A673 (cell line): ENCODE measurements at regions not wholly inside any gene's neighbourhood (a gene's known extent, or its start where the extent isn't known, plus 50 kb on each side); places are given as distances from the start of the nearest gene placed in this dataset.

ENCODE experiments used
- BruUV-seq: library from RNA; stranded (reverse); fragments of 400-500 nt; replicated peaks from 2 replicates; lab custom pipeline; 2021; lab: Mats Ljungman, UMichigan
- CTCF ChIA-PET: fragments of 300-600 bp; sonication (Branson Sonifier 250); formaldehyde crosslinking; loops from one replicate; lab custom pipeline; 2022; ENCODE audit warnings: antibody characterized with exemption; lab: Charles Lee
- POLR2A ChIA-PET: fragments of 300-600 bp; sonication (Branson Sonifier 250); formaldehyde crosslinking; loops from one replicate; lab custom pipeline; 2022; ENCODE audit warnings: antibody characterized with exemption; ENCODE audit not compliant: low non-redundant PET; lab: Charles Lee
- DNase-seq: peaks from one replicate; pipeline ENCODE4 v3.0.0-alpha.2; 2015; ENCODE audit warnings: low spot score
- H3K27ac ChIP-seq: fragments of 200-600 bp; sonication (generic); 2 replicates; pipeline ENCODE4 v1.5.1; 2016; ENCODE audit warnings: mixed run types, low read depth, mild to moderate bottlenecking, mixed read lengths, antibody characterized with exemption, low read length; ENCODE audit not compliant: poor library complexity, severe bottlenecking
- H3K27me3 ChIP-seq: fragments of 200-600 bp; sonication (generic); replicated peaks from 2 replicates; pipeline ENCODE4 v1.6.1; 2017; ENCODE audit warnings: mixed run types, low read depth, mild to moderate bottlenecking, mixed read lengths, antibody characterized with exemption, low read length; ENCODE audit not compliant: insufficient read depth, poor library complexity
- H3K36me3 ChIP-seq: fragments of 200-600 bp; sonication (generic); 2 replicates; pipeline ENCODE4 v1.6.1; 2016; ENCODE audit warnings: mixed run types, mild to moderate bottlenecking, mixed read lengths, antibody characterized with exemption, low read length; ENCODE audit not compliant: insufficient read depth, poor library complexity, severe bottlenecking
- H3K4me1 ChIP-seq: fragments of 200-600 bp; sonication (generic); 2 replicates; pipeline ENCODE4 v1.6.1; 2017; ENCODE audit warnings: mixed run types, mild to moderate bottlenecking, mixed read lengths, antibody characterized with exemption, low read length; ENCODE audit not compliant: insufficient read depth, poor library complexity, severe bottlenecking
- H3K4me3 ChIP-seq: fragments of 200-600 bp; sonication (generic); 2 replicates; pipeline ENCODE4 v1.5.1; 2016; ENCODE audit warnings: low read depth, mixed run types, mild to moderate bottlenecking, mixed read lengths, low read length; ENCODE audit not compliant: poor library complexity, severe bottlenecking
- H3K9me3 ChIP-seq: fragments of 200-600 bp; sonication (generic); 2 replicates; pipeline ENCODE4 v1.6.1; 2016; ENCODE audit warnings: mixed run types, low read depth, mild to moderate bottlenecking, mixed read lengths, antibody characterized with exemption, low read length; ENCODE audit not compliant: poor library complexity, severe bottlenecking
- CTCF ChIP-seq: fragments of 300-800, 200-600 bp; sonication (generic); conservative IDR thresholded peaks from 2 replicates; pipeline ENCODE4 v1.5.1; 2017; ENCODE audit warnings: low read depth, mild to moderate bottlenecking, antibody characterized with exemption, low read length, moderate library complexity, mixed read lengths
- EZH2 ChIP-seq: fragments of 200-600 bp; sonication (generic); IDR thresholded peaks from 2 replicates; pipeline ENCODE4 v1.6.1; 2017; ENCODE audit warnings: borderline replicate concordance, low read depth, mild to moderate bottlenecking, mixed read lengths, antibody characterized with exemption, low read length; ENCODE audit not compliant: poor library complexity, severe bottlenecking
- intact Hi-C: fragments of 100-400 bp; cut with micrococcal nuclease; formaldehyde crosslinking; loops from one replicate; pipeline ENCODE4 v1.10.0; 2022; ENCODE audit not compliant: unreplicated experiment

DNA sequence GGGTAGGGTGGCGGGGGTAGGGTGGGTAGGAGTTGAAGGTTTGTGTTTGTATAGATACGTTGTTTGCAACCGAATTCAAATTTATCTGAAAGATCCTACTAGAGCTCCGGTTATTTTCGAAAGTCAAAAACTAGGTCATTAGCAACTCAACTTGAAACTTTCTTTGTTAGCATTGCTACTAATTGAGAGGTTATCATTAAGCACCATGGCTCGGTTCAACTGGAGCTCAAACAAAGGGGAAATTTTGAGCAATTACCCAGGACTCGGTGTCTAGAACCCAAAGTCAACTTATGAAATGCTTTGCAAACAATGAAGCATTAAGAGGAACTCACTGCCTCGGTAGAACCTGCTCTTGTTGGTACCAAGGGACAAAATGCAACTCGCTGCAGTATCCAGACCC, 207.7 kb downstream of the BCAT1 start:
- H3K36me3 ChIP-seq: no peaks in the 10 kb centered on the region
- DNase-seq: no peak
- ChIA-PET CTCF (no interaction called here), POLR2A (no interaction called here)
- H3K4me1 ChIP-seq: peaks cover 7% of the 10 kb centered on the region
- intact Hi-C loops: loop anchor here (10.0 kb wide), 1 partner anchor 764 kb away; no protein-coding TSS in a partner anchor
- no peaks in the 10 kb centered on the region for H3K27me3 ChIP-seq
- no peak for TF ChIP-seq CTCF
- TF ChIP-seq EZH2: no peak
- H3K9me3 ChIP-seq: no peaks in the 10 kb centered on the region
- no peak overlapping the region for H3K4me3 ChIP-seq
- BruUV-seq: no TSS peak
- H3K27ac ChIP-seq: no peak overlapping the region

DNA sequence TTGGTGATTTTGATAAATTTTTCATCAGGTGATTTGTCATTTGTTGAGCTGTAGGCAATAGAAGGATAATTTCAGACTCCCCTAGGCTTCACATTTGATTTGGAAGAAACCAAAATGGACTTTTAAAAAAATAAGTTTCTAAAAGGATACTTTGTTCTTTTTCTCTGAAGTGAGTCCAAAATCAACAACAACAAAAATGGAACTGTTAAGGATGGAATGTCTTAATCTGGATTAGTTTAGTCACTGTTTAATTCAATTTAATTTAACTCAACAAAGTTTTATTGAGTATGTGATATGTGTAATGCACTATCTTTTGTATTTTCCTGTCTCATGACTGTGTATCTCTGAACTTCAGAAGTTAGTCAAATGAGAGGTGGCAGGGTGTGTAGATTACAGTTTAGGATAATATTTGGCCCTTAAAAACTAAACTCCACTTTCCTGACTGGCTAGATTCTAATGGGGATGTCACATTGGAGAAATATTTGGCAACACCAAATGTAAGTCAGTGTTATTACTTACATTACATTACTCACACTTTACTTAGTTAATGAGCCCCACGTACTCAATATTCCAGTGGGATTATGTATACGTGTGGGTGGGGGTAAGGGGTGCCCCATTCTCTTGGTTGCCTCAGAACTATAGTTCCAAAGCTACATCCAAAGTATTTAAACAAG, 209.7 kb downstream of the BCAT1 start:
- BruUV-seq: no TSS peak
- Histone ChIP-seq H3K4me1 (peaks cover 4% of the 10 kb centered on the region), H3K4me3 (no peak overlapping the region), H3K27me3 (no peaks in the 10 kb centered on the region), H3K27ac (no peak overlapping the region), H3K9me3 (no peaks in the 10 kb centered on the region), H3K36me3 (no peaks in the 10 kb centered on the region)
- no peak for DNase-seq
- TF ChIP-seq CTCF (no peak), EZH2 (no peak)
- ChIA-PET POLR2A (no interaction called here), CTCF (no interaction called here)
- intact Hi-C loops: loop anchor here (10.0 kb wide), 1 partner anchor 734 kb away; no protein-coding TSS in a partner anchor

DNA sequence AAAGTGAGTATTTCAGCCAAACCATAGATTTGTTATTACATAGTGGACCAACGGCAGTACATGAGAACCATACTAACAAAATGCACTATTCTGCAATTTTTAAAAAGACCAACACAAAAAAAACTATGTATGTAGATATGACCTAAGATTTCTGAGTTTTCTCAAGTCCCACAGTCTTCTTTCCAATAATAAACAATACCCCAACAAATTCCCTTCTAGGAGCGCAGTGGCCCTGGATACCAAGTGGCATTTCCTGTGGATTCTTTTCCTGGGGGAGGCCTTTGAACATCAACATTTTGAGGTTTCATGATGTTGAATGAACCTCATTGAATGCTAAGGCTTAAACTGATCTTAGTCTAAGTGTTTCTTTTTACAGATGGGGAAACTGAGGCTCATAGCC, 210.5 kb downstream of the BCAT1 start:
- ChIA-PET CTCF (no interaction called here), POLR2A (no interaction called here)
- Histone ChIP-seq H3K27ac (no peak overlapping the region), H3K9me3 (no peaks in the 10 kb centered on the region), H3K4me1 (peaks cover 4% of the 10 kb centered on the region), H3K4me3 (no peak overlapping the region), H3K27me3 (no peaks in the 10 kb centered on the region), H3K36me3 (no peaks in the 10 kb centered on the region)
- DNase-seq: no peak
- BruUV-seq: no TSS peak
- intact Hi-C loops: loop anchor here (10.0 kb wide), 1 partner anchor 734 kb away; no protein-coding TSS in a partner anchor
- no peak for TF ChIP-seq CTCF
